Vagina (tissue), 2 donors: ENCODE measurements at regions not wholly inside any gene's neighbourhood (a gene's known extent, or its start where the extent isn't known, plus 50 kb on each side); places are given as distances from the start of the nearest gene placed in this dataset.

Experiments
- DNase-seq, 2 donors: peaks; one replicate each; pipeline ENCODE4 v3.0.0-alpha.2; 2017; ENCODE audit errors: extremely low spot score in 2 of 2
- H3K27ac ChIP-seq: fragments of 200-600 bp; sonication (generic); one replicate; pipeline ENCODE4 v1.5.1; 2019
- H3K27me3 ChIP-seq: fragments of 200-600 bp; sonication (generic); one replicate; pipeline ENCODE4 v1.5.1; 2019
- H3K36me3 ChIP-seq, 2 donors: fragments of 200-600 bp; sonication (generic); one replicate each; pipeline ENCODE4 v1.5.1; 2017 to 2019
- H3K4me1 ChIP-seq: fragments of 200-600 bp; sonication (generic); one replicate; pipeline ENCODE4 v1.5.1; 2019
- H3K4me3 ChIP-seq, 2 donors: fragments of 200-600 bp; sonication (generic); 1 replicate in 1 of 2; 2 replicates in 1 of 2; pipeline ENCODE4 v1.5.1; 2016 to 2019
- H3K9me3 ChIP-seq: fragments of 200-600 bp; sonication (generic); one replicate; pipeline ENCODE4 v1.5.1; 2019
- POLR2A ChIP-seq, 2 donors: fragments of 450-650 bp; IDR thresholded peaks; one replicate each; pipeline ENCODE4 v1.6.1; 2017; ENCODE audit warnings: antibody characterized with exemption in 2 of 2, mild to moderate bottlenecking in 2 of 2, moderate library complexity in 2 of 2
- POLR2AphosphoS5 ChIP-seq, 2 donors: sonication (generic); formaldehyde crosslinking; IDR thresholded peaks; one replicate each; pipeline ENCODE4 v1.9.0; 2017; ENCODE audit warnings: antibody characterized with exemption in 2 of 2, mild to moderate bottlenecking in 2 of 2, low read depth in 1 of 2; ENCODE audit not compliant: insufficient read depth in 1 of 2
- intact Hi-C: fragments of 100-400 bp; cut with DNase I; formaldehyde crosslinking; loops from one replicate; pipeline ENCODE4 v1.15.1; 2023
- TF ChIP-seq, protein P1 (sequence below), 3 experiments: fragments of 450-650 bp in 2 of 3; fragments of 200-600 bp in 1 of 3; sonication (generic) in 1 of 3; IDR thresholded peaks; one replicate each; pipeline ENCODE4 v1.5.1; 2017 to 2019; ENCODE audit warnings: antibody characterized with exemption in 3 of 3, mild to moderate bottlenecking in 2 of 3, moderate library complexity in 2 of 3

GRCh38 chr5:176181271-176181855 lies 56.9 kb upstream of the SIMC1 start:
- Histone ChIP-seq H3K27me3 (no peaks in the 10 kb centered on the region), H3K4me1 (no peaks in the 10 kb centered on the region), H3K9me3 (no peaks in the 10 kb centered on the region), H3K36me3 (no peaks in the 10 kb centered on the region), H3K27ac (no peak overlapping the region), H3K4me3 (no peak overlapping the region)
- no peak for DNase-seq
- TF ChIP-seq POLR2AphosphoS5 (IDR thresholded peaks at IDR 0.05; ENCODE audit: insufficient read depth in 1 of 2, low read depth in 1 of 2) = no peak
- TF ChIP-seq POLR2A (IDR thresholded peaks at IDR 0.05) = no peak
- TF ChIP-seq, protein P1, sequence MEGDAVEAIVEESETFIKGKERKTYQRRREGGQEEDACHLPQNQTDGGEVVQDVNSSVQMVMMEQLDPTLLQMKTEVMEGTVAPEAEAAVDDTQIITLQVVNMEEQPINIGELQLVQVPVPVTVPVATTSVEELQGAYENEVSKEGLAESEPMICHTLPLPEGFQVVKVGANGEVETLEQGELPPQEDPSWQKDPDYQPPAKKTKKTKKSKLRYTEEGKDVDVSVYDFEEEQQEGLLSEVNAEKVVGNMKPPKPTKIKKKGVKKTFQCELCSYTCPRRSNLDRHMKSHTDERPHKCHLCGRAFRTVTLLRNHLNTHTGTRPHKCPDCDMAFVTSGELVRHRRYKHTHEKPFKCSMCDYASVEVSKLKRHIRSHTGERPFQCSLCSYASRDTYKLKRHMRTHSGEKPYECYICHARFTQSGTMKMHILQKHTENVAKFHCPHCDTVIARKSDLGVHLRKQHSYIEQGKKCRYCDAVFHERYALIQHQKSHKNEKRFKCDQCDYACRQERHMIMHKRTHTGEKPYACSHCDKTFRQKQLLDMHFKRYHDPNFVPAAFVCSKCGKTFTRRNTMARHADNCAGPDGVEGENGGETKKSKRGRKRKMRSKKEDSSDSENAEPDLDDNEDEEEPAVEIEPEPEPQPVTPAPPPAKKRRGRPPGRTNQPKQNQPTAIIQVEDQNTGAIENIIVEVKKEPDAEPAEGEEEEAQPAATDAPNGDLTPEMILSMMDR (IDR thresholded peaks at IDR 0.05) = no peak
- intact Hi-C loops = no loop called here

GRCh38 chr5:176183321-176184074 lies 54.7 kb upstream of the SIMC1 start:
- no peaks in the 10 kb centered on the region for H3K27me3 ChIP-seq

GRCh38 chr5:176184608-176185132 lies 53.6 kb upstream of the SIMC1 start:
- TF ChIP-seq, protein P1 (IDR thresholded peaks at IDR 0.05) = no peak
- TF ChIP-seq POLR2AphosphoS5 (IDR thresholded peaks at IDR 0.05; ENCODE audit: insufficient read depth in 1 of 2, low read depth in 1 of 2) (no peak), POLR2A (IDR thresholded peaks at IDR 0.05) (no peak)
- Histone ChIP-seq H3K4me3 (no peak overlapping the region), H3K27ac (no peak overlapping the region), H3K36me3 (no peaks in the 10 kb centered on the region), H3K27me3 (no peaks in the 10 kb centered on the region), H3K4me1 (no peaks in the 10 kb centered on the region), H3K9me3 (no peaks in the 10 kb centered on the region)
- intact Hi-C loops = no loop called here
- no peak for DNase-seq

More at GRCh38 chr5:176183321-176184074, 54.7 kb upstream of the SIMC1 start:
- no peaks in the 10 kb centered on the region for H3K4me1 ChIP-seq
- no peaks in the 10 kb centered on the region for H3K9me3 ChIP-seq
- intact Hi-C loops = no loop called here
- no peak overlapping the region for H3K4me3 ChIP-seq
- no peaks in the 10 kb centered on the region for H3K36me3 ChIP-seq
- no peak overlapping the region for H3K27ac ChIP-seq
- TF ChIP-seq POLR2AphosphoS5 (IDR thresholded peaks at IDR 0.05; ENCODE audit: insufficient read depth in 1 of 2, low read depth in 1 of 2) (no peak), POLR2A (IDR thresholded peaks at IDR 0.05) (no peak)
- TF ChIP-seq, protein P1 (IDR thresholded peaks at IDR 0.05) = no peak
- DNase-seq = no peak

GRCh38 chr5:176185133-176185733 lies 53.0 kb upstream of the SIMC1 start:
- no peaks in the 10 kb centered on the region for H3K27me3 ChIP-seq
- no peak overlapping the region for H3K4me3 ChIP-seq
- no peaks in the 10 kb centered on the region for H3K9me3 ChIP-seq
- H3K27ac ChIP-seq = no peak overlapping the region
- no peak for DNase-seq
- no peaks in the 10 kb centered on the region for H3K4me1 ChIP-seq
- intact Hi-C loops = no loop called here
- no peak for TF ChIP-seq POLR2AphosphoS5 (IDR thresholded peaks at IDR 0.05; ENCODE audit: insufficient read depth in 1 of 2, low read depth in 1 of 2)
- TF ChIP-seq, protein P1 (IDR thresholded peaks at IDR 0.05) = no peak
- TF ChIP-seq POLR2A (IDR thresholded peaks at IDR 0.05) = no peak
- H3K36me3 ChIP-seq = no peaks in the 10 kb centered on the region
